Astrocyte of the cerebellum (primary cell): ENCODE measurements at regions not wholly inside any gene's neighbourhood (a gene's known extent, or its start where the extent isn't known, plus 50 kb on each side); places are given as distances from the start of the nearest gene placed in this dataset.
A peak's percentile ranks its signal among the peaks of the same experiment; 100 is the strongest.

Source experiments
- DNase-seq: peaks from one replicate; pipeline ENCODE4 v3.0.0-alpha.2; 2011; ENCODE audit warnings: low read depth
- H3K4me3 ChIP-seq: 2 replicates; pipeline ENCODE4 v1.5.1; 2011; ENCODE audit warnings: mild to moderate bottlenecking, low read depth, low read length, moderate library complexity
- CTCF ChIP-seq: IDR thresholded peaks from 2 replicates; pipeline ENCODE4 v1.5.1; 2012; ENCODE audit warnings: low read length, low read depth, moderate library complexity, mild to moderate bottlenecking; ENCODE audit errors: missing control alignments
- in situ Hi-C: cut with HindIII; loops from 2 replicates; pipeline ENCODE4 v1.10.0; 2017; ENCODE audit warnings: low sequenced_read_pairs

GRCh38 chr18:22657619-22658018 is 239.9 kb upstream of the CTAGE1 start:
- no peak overlapping the region for H3K4me3 ChIP-seq
- in situ Hi-C loops: no loop called here
- no peak for DNase-seq
- no peak for TF ChIP-seq CTCF

- H3K4me3 ChIP-seq: no peak overlapping the region
- in situ Hi-C loops: no loop called here
- no peak for TF ChIP-seq CTCF
- no peak for DNase-seq
Measured at GRCh38 chr18:22658318-22658717, 240.6 kb upstream of the CTAGE1 start.

- H3K4me3 ChIP-seq: no peak overlapping the region
- DNase-seq: no peak
- TF ChIP-seq CTCF: no peak
- in situ Hi-C loops: no loop called here
Measured at GRCh38 chr18:22663378-22663777, 245.7 kb upstream of the CTAGE1 start.

- DNase-seq: no peak
- TF ChIP-seq CTCF: no peak
- in situ Hi-C loops: no loop called here
- H3K4me3 ChIP-seq: no peak overlapping the region
Measured at GRCh38 chr18:22666411-22666940, 248.8 kb upstream of the CTAGE1 start.

- in situ Hi-C loops: no loop called here
- no peak for TF ChIP-seq CTCF
- no peak for DNase-seq
- no peak overlapping the region for H3K4me3 ChIP-seq
Measured at GRCh38 chr18:22667156-22667555, 249.4 kb upstream of the CTAGE1 start.

GRCh38 chr18:22667616-22668422 is 250.1 kb upstream of the CTAGE1 start:
- DNase-seq: peak; percentile 72
- in situ Hi-C loops: no loop called here
- no peak for TF ChIP-seq CTCF
- no peak overlapping the region for H3K4me3 ChIP-seq
